Right atrium auricular region (tissue), 2 donors: ENCODE measurements at regions not wholly inside any gene's neighbourhood (a gene's known extent, or its start where the extent isn't known, plus 50 kb on each side); places are given as distances from the start of the nearest gene placed in this dataset.
A peak's percentile ranks its signal among the peaks of the same experiment; 100 is the strongest.

Experiments
- DNase-seq: peaks from one replicate; pipeline ENCODE4 v3.0.0-alpha.2; 2019; ENCODE audit warnings: low spot score
- H3K27ac ChIP-seq, 2 donors: fragments of 200-600 bp; sonication (generic); 1 replicate in 1 of 2; 2 replicates in 1 of 2; pipeline ENCODE4 v1.5.1; 2016 to 2019
- H3K27me3 ChIP-seq, 2 donors: fragments of 200-600 bp; sonication (generic); one replicate each; pipeline versions ENCODE4 v1.5.1 to v1.6.0; 2017 to 2019
- H3K36me3 ChIP-seq: fragments of 200-600 bp; sonication (generic); one replicate; pipeline ENCODE4 v1.5.1; 2016
- H3K4me1 ChIP-seq, 2 donors: fragments of 200-600 bp; sonication (generic); one replicate each; pipeline versions ENCODE4 v1.5.1 to v1.6.0; 2017 to 2019
- H3K4me3 ChIP-seq, 2 donors: fragments of 200-600 bp; sonication (generic); 1 replicate in 1 of 2; 2 replicates in 1 of 2; pipeline ENCODE4 v1.5.1; 2017 to 2019; ENCODE audit warnings: mild to moderate bottlenecking in 1 of 2, moderate library complexity in 1 of 2
- H3K9me3 ChIP-seq, 2 donors: fragments of 200-600 bp; sonication (generic); one replicate each; pipeline ENCODE4 v1.5.1; 2019
- CTCF ChIP-seq, 2 donors: fragments of 200-600 bp; sonication (generic); IDR thresholded peaks; one replicate each; pipeline ENCODE4 v1.5.1; 2019; ENCODE audit warnings: antibody characterized with exemption in 2 of 2

- no peak for DNase-seq
- no peaks in the 10 kb centered on the region for H3K9me3 ChIP-seq
- H3K4me3 ChIP-seq = no peak overlapping the region
- H3K27ac ChIP-seq = no peak overlapping the region
- H3K4me1 ChIP-seq = no peaks in the 10 kb centered on the region
- no peaks in the 10 kb centered on the region for H3K27me3 ChIP-seq
- TF ChIP-seq CTCF (IDR thresholded peaks at IDR 0.05) = peak in 1 of 2 donors; percentile 70
- no peaks in the 10 kb centered on the region for H3K36me3 ChIP-seq
Measured at GRCh38 chr14:53432378-53432802, 279.3 kb upstream of the DDHD1 start.

DNA sequence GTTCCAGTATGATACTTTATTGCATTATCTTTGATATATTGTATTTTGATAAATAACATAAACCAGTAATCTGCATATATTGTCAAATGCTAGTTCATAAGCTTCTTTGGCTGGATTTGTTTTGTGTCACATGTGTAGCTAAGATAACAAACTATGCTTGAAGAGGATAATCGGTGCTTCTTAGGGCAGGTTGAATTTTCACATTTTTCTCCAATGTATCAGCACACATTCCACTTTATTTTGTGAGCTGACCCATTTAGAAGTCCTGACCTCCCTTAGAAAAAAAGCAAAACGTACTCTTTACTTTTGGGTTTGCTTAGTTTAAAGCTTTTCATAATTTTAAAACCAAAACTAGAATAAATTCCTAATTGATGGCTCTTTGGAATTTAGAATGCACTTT, 277.7 kb upstream of the DDHD1 start:
- no peak overlapping the region for H3K27ac ChIP-seq
- no peak overlapping the region for H3K4me3 ChIP-seq
- DNase-seq = no peak
- no peak for TF ChIP-seq CTCF (IDR thresholded peaks at IDR 0.05)
- H3K9me3 ChIP-seq = no peaks in the 10 kb centered on the region
- H3K27me3 ChIP-seq = no peaks in the 10 kb centered on the region
- no peaks in the 10 kb centered on the region for H3K4me1 ChIP-seq
- H3K36me3 ChIP-seq = no peaks in the 10 kb centered on the region

DNA sequence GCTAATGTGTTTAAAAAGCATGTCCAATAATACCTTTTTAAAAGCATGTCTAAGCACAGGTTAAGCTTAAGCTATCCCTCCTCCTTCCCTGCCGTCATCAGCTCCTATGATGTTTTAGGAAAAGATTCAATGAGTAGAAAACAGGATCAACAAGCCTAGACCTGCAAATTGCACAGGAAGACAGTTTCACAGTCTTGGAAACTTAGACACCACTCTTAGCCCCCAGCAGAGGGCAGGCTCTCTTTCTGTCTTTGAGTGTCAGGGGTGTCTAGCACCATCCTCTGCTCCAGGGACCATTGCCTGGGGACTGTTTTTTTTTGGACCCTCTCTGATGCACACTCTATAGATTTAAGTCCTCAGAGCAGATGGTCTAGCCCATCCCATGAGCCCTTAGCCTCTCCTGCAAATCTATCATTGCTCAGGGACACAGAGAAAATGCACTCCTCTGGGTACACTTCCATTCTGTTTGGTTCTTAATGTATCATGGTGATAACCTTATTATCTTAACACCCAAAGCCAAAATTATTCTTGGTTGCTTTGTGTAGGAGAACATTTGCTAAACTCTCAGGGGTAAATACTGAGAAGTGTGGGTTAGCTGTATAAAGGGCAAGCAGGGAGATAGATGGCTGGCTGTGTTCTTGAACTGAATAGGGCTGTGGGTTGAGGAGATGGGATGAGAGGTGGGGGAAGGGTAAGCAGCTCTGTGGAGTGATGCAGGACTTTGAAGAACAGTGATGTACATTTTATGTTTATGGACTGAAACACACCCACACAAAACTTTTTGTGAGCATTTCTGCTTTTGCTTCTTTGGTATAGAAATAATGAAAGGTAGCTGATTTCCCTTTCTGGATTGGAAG, 259.9 kb upstream of the DDHD1 start:
- Histone ChIP-seq H3K9me3 (peaks cover 0 to 4% of the 10 kb centered on the region in 2 donors), H3K36me3 (no peaks in the 10 kb centered on the region), H3K4me1 (peaks cover 3 to 12% of the 10 kb centered on the region in 2 donors), H3K4me3 (no peak overlapping the region), H3K27me3 (no peaks in the 10 kb centered on the region), H3K27ac (no peak overlapping the region)
- TF ChIP-seq CTCF (IDR thresholded peaks at IDR 0.05) = peak in 1 of 2 donors; percentile 43
- no peak for DNase-seq

- Histone ChIP-seq H3K27ac (no peak overlapping the region), H3K36me3 (no peaks in the 10 kb centered on the region), H3K4me1 (peaks cover 3 to 15% of the 10 kb centered on the region in 2 donors), H3K27me3 (no peaks in the 10 kb centered on the region), H3K4me3 (no peak overlapping the region), H3K9me3 (peaks cover 0 to 2% of the 10 kb centered on the region in 2 donors)
- TF ChIP-seq CTCF (IDR thresholded peaks at IDR 0.05) = no peak
- DNase-seq = no peak
Measured at GRCh38 chr14:53411125-53411524, 258.0 kb upstream of the DDHD1 start.

DNA sequence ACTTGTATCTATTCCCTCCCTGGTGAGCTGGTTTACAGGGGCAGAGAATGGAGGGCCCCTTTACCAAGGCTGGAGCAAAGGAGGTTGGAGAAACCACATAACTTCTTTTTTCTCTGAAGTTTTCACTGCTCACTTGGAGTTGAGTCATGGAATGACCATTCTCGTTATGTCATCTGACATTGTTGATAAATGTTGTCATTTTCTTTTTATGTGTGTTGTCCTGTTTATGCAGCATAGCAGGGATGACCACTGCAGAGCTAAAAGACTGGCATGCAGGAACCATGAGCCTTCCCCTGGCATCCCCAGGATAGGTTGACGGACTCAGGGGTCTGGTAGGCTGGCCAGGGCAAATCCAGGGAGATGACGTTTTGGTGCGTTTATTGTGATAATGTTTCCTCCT, 256.8 kb upstream of the DDHD1 start:
- Histone ChIP-seq H3K27ac (peak overlapping the region in 1 of 2 donors; percentile 56), H3K4me3 (no peak overlapping the region), H3K9me3 (no peaks in the 10 kb centered on the region), H3K36me3 (no peaks in the 10 kb centered on the region), H3K4me1 (peaks cover 3 to 15% of the 10 kb centered on the region in 2 donors), H3K27me3 (no peaks in the 10 kb centered on the region)
- DNase-seq = no peak
- no peak for TF ChIP-seq CTCF (IDR thresholded peaks at IDR 0.05)
